ENCODE measurements at regions not wholly inside any gene's neighbourhood (a gene's known extent, or its start where the extent isn't known, plus 50 kb on each side); places are given as distances from the start of the nearest gene placed in this dataset.

- Histone ChIP-seq H3K4me1 (no peaks in the 10 kb centered on the region), H3K4me3 (replicated peaks in 1 of 3) (no peak overlapping the region), H3K27me3 (no peaks in the 10 kb centered on the region), H3K27ac (no peak overlapping the region), H3K36me3 (no peaks in the 10 kb centered on the region), H3K9me3 (no peaks in the 10 kb centered on the region)
- intact Hi-C loops (cut with DNase I): no loop called here
- 66 to 79% methylated on average over 1 of the region's 1 CpG for WGBS, 2 donors
- TF ChIP-seq POLR2A (IDR thresholded peaks at IDR 0.05) (no peak), CTCF (IDR thresholded peaks at IDR 0.05) (no peak)
- no peak for DNase-seq
These were observed 80.2 kb upstream of the KRR1 start for GRCh38 chr12:75591628-75592027.

GRCh38 chr12:75589801-75590200, 78.4 kb upstream of the KRR1 start:
- no peak overlapping the region for H3K4me3 ChIP-seq (replicated peaks in 1 of 3)
- no peaks in the 10 kb centered on the region for H3K9me3 ChIP-seq
- H3K4me1 ChIP-seq: no peaks in the 10 kb centered on the region
- no peaks in the 10 kb centered on the region for H3K36me3 ChIP-seq
- DNase-seq: no peak
- intact Hi-C loops (cut with DNase I): no loop called here
- 33 to 36% methylated on average over 2 of the region's 2 CpGs for WGBS, 2 donors
- no peaks in the 10 kb centered on the region for H3K27me3 ChIP-seq
- no peak overlapping the region for H3K27ac ChIP-seq
- TF ChIP-seq CTCF (IDR thresholded peaks at IDR 0.05) (no peak), POLR2A (IDR thresholded peaks at IDR 0.05) (no peak)

DNA sequence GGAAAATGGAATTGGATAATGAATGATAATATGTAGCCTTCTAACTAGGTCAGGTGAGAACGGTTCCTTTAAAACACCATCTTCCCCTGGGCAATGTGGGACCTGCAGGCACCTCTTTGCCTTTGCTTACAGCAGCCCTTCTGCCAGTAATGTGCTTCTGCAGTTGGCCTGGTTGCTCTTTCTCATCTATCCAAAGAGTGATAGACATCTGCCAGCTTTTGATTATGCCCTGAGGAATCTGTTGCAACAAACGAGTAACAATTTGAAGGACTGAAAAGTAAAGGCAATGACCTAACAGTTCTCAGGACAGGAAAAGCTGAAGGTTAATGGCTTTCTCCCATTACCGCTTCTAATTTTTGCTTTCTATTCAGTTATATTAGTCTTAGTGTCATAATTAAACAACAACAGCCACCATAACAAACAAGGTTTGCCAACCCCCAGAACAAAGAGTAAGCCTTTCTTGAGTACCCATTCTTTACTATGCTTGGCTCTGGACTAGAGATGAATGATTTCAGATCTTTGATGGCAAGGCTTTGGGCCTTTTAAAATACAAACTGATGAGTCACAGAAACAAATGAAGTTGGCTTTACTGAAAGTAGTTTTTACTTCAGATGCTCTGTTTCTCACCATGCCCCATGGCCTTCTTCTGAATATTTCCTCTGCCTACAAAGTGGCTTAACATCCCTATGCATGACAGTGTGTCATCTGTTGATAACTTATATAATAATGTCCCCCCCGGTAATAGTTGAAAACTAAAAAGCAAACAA, 76.1 kb upstream of the KRR1 start:
- Histone ChIP-seq H3K4me1 (no peaks in the 10 kb centered on the region), H3K27ac (no peak overlapping the region), H3K9me3 (no peaks in the 10 kb centered on the region), H3K36me3 (no peaks in the 10 kb centered on the region), H3K27me3 (no peaks in the 10 kb centered on the region), H3K4me3 (replicated peaks in 1 of 3) (no peak overlapping the region)
- intact Hi-C loops (cut with DNase I): no loop called here
- WGBS, 2 donors: 92 to 94% methylated on average over 4 of the region's 4 CpGs
- DNase-seq: no peak
- TF ChIP-seq POLR2A (IDR thresholded peaks at IDR 0.05): no peak
- TF ChIP-seq CTCF (IDR thresholded peaks at IDR 0.05): no peak

GRCh38 chr12:75585330-75585729, 73.9 kb upstream of the KRR1 start:
- no peaks in the 10 kb centered on the region for H3K27me3 ChIP-seq
- TF ChIP-seq POLR2A (IDR thresholded peaks at IDR 0.05): no peak
- TF ChIP-seq CTCF (IDR thresholded peaks at IDR 0.05): no peak
- H3K9me3 ChIP-seq: no peaks in the 10 kb centered on the region
- 90 to 91% methylated on average over 4 of the region's 4 CpGs for WGBS, 2 donors
- no peak for DNase-seq
- no peaks in the 10 kb centered on the region for H3K36me3 ChIP-seq
- H3K4me1 ChIP-seq: no peaks in the 10 kb centered on the region
- no peak overlapping the region for H3K27ac ChIP-seq
- intact Hi-C loops (cut with DNase I): no loop called here
- H3K4me3 ChIP-seq (replicated peaks in 1 of 3): no peak overlapping the region

DNA sequence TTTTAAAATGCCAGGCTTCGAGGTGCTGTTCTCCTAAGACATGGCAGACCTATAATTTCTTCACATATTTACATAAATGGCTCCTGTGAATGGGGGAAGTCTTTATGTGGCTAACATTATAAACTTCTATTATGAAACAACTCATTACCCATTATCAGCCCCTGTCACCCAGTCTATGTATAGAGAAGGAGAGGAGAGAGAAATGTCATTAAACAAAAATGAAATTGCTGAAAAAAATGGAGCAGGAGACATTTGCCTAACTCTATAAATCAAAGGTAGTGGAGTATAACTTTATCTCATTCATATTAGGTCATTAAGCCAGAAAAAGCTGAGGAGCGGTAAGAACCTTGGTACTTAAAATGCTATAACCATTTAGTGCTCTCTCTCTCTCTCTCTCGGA, 71.9 kb upstream of the KRR1 start:
- intact Hi-C loops (cut with DNase I): no loop called here
- Histone ChIP-seq H3K27ac (no peak overlapping the region), H3K4me1 (no peaks in the 10 kb centered on the region), H3K36me3 (no peaks in the 10 kb centered on the region), H3K27me3 (no peaks in the 10 kb centered on the region), H3K9me3 (no peaks in the 10 kb centered on the region), H3K4me3 (replicated peaks in 1 of 3) (no peak overlapping the region)
- DNase-seq: no peak
- TF ChIP-seq CTCF (IDR thresholded peaks at IDR 0.05) (no peak), POLR2A (IDR thresholded peaks at IDR 0.05) (no peak)
- 83 to 85% methylated on average over 3 of the region's 3 CpGs for WGBS, 2 donors

Measured in thyroid gland (tissue), 4 donors.